ENCODE measurements at regions not wholly inside any gene's neighbourhood (a gene's known extent, or its start where the extent isn't known, plus 50 kb on each side); places are given as distances from the start of the nearest gene placed in this dataset.

DNA sequence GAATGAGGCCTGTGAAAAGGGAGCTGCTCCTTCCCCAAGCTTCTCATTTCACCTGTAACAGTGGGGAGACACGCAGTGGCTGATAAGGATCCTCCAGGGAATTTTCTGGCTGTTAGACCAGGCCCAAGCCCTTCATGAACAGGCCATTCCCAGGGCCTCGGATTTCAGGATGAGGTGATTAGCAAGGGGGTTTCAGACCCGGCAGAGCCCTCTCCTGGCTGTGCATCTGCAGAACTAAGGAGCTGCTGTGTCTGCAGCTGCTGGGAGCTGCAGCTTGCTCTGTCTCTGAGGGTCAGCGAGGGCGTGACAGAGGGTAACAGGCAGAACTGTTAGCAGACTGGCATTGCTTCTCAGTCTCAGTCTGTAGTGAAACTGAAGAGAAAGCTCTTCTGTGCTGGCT, 110.4 kb downstream of the KCNA5 start:
- TF ChIP-seq CTCF (IDR thresholded peaks at IDR 0.05) = peak; percentile 32
- TF ChIP-seq EZH2phosphoT487 (IDR thresholded peaks at IDR 0.05) = no peak
- no peak for TF ChIP-seq EZH2 (IDR thresholded peaks at IDR 0.05)
